Tibial nerve (tissue), 4 donors: ENCODE measurements at regions not wholly inside any gene's neighbourhood (a gene's known extent, or its start where the extent isn't known, plus 50 kb on each side); places are given as distances from the start of the nearest gene placed in this dataset.

Experiments used
- CTCF ChIP-seq, 5 experiments: fragments of 200-600 bp in 3 of 5; fragments of 450-650 bp in 2 of 5; sonication (generic) in 3 of 5; IDR thresholded peaks; one replicate each; pipeline ENCODE4 v1.5.1; 2016 to 2019; ENCODE audit warnings: antibody characterized with exemption in 5 of 5, mild to moderate bottlenecking in 3 of 5, moderate library complexity in 2 of 5
- EP300 ChIP-seq, 2 donors: sonication (generic); formaldehyde crosslinking; IDR thresholded peaks; one replicate each; pipeline ENCODE4 v1.6.1; 2017; ENCODE audit warnings: antibody characterized with exemption in 2 of 2, mild to moderate bottlenecking in 1 of 2

- no peak for TF ChIP-seq CTCF (IDR thresholded peaks at IDR 0.05)
- TF ChIP-seq EP300 (IDR thresholded peaks at IDR 0.05) = no peak
Measured at GRCh38 chr7:85478530-85478929, 291.7 kb upstream of the SEMA3D start.
